HCT116 (cell line): ENCODE measurements at regions not wholly inside any gene's neighbourhood (a gene's known extent, or its start where the extent isn't known, plus 50 kb on each side); places are given as distances from the start of the nearest gene placed in this dataset.

Experiments
- TCF7L2 ChIP-seq: IDR thresholded peaks from 2 replicates; pipeline ENCODE4 v1.7.0; 2011; ENCODE audit warnings: borderline replicate concordance, inconsistent platforms; ENCODE audit not compliant: insufficient read depth, insufficient read length; ENCODE audit errors: extremely low read depth
- TF ChIP-seq, protein P1 (sequence below), 3 experiments: fragments of 200-600 bp in 1 of 3; sonication (generic) in 1 of 3; IDR thresholded peaks in 2 of 3; conservative IDR thresholded peaks in 1 of 3; 2 replicates each; pipeline ENCODE4 v1.5.1; 2012 to 2017; ENCODE audit warnings: low read depth in 2 of 3, low read length in 2 of 3, antibody characterized with exemption in 1 of 3, borderline replicate concordance in 1 of 3, control low read depth in 1 of 3, mild to moderate bottlenecking in 1 of 3, mixed read lengths in 1 of 3, mixed run types in 1 of 3, moderate library complexity in 1 of 3; ENCODE audit not compliant: insufficient read depth in 1 of 3

GRCh38 chr2:156719036-156719435 lies 282.9 kb downstream of the GPD2 start:
- TF ChIP-seq, protein P1, sequence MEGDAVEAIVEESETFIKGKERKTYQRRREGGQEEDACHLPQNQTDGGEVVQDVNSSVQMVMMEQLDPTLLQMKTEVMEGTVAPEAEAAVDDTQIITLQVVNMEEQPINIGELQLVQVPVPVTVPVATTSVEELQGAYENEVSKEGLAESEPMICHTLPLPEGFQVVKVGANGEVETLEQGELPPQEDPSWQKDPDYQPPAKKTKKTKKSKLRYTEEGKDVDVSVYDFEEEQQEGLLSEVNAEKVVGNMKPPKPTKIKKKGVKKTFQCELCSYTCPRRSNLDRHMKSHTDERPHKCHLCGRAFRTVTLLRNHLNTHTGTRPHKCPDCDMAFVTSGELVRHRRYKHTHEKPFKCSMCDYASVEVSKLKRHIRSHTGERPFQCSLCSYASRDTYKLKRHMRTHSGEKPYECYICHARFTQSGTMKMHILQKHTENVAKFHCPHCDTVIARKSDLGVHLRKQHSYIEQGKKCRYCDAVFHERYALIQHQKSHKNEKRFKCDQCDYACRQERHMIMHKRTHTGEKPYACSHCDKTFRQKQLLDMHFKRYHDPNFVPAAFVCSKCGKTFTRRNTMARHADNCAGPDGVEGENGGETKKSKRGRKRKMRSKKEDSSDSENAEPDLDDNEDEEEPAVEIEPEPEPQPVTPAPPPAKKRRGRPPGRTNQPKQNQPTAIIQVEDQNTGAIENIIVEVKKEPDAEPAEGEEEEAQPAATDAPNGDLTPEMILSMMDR (IDR thresholded peaks at IDR 0.05 in 2 of 3, conservative IDR thresholded peaks at IDR 0.05 in 1 of 3; ENCODE audit: borderline replicate concordance in 1 of 3, insufficient read depth in 1 of 3, low read depth in 2 of 3, low read length in 2 of 3): no peak
- TF ChIP-seq TCF7L2: no peak
